ENCODE measurements at regions not wholly inside any gene's neighbourhood (a gene's known extent, or its start where the extent isn't known, plus 50 kb on each side); places are given as distances from the start of the nearest gene placed in this dataset.

- DNase-seq (ENCODE audit: low read depth), result no peak
Observed at GRCh38 chr6:142500250-142500786, 198.5 kb downstream of the ADGRG6 start.

- no peak for DNase-seq (ENCODE audit: low read depth)
Observed at GRCh38 chr6:142501795-142502194, 200.0 kb downstream of the ADGRG6 start.

- DNase-seq (ENCODE audit: low read depth), result no peak
Observed at GRCh38 chr6:142507065-142507464, 205.3 kb downstream of the ADGRG6 start.

GRCh38 chr6:142510211-142510610 is 208.4 kb downstream of the ADGRG6 start:
- no peak for DNase-seq (ENCODE audit: low read depth)

GRCh38 chr6:142518126-142518525 is 216.3 kb downstream of the ADGRG6 start:
- DNase-seq (ENCODE audit: low read depth), result no peak

GRCh38 chr6:142518761-142519160 is 217.0 kb downstream of the ADGRG6 start:
- no peak for DNase-seq (ENCODE audit: low read depth)

GRCh38 chr6:142521791-142522190 is 220.0 kb downstream of the ADGRG6 start:
- no peak for DNase-seq (ENCODE audit: low read depth)

GRCh38 chr6:142523515-142524375 is 221.9 kb downstream of the ADGRG6 start:
- no peak for DNase-seq (ENCODE audit: low read depth)

GRCh38 chr6:142530566-142530965 is 228.8 kb downstream of the ADGRG6 start:
- no peak for DNase-seq (ENCODE audit: low read depth)

- peak; percentile 35 for DNase-seq (ENCODE audit: low read depth)
Observed at GRCh38 chr6:142531727-142532126, 229.9 kb downstream of the ADGRG6 start.

GRCh38 chr6:142534076-142534475 is 232.3 kb downstream of the ADGRG6 start:
- no peak for DNase-seq (ENCODE audit: low read depth)

GRCh38 chr6:142534484-142534883 is 232.7 kb downstream of the ADGRG6 start:
- DNase-seq (ENCODE audit: low read depth), result no peak

GRCh38 chr6:142537612-142538478 is 236.0 kb downstream of the ADGRG6 start:
- DNase-seq (ENCODE audit: low read depth), result no peak

- DNase-seq (ENCODE audit: low read depth), result peak; percentile 18
Observed at GRCh38 chr6:142542704-142543233, 241.0 kb downstream of the ADGRG6 start.

- DNase-seq (ENCODE audit: low read depth), result no peak
Observed at GRCh38 chr6:142543606-142544005, 241.8 kb downstream of the ADGRG6 start.

GRCh38 chr6:142544199-142544838 is 242.5 kb downstream of the ADGRG6 start:
- DNase-seq (ENCODE audit: low read depth), result no peak

GRCh38 chr6:142545147-142545546 is 243.3 kb downstream of the ADGRG6 start:
- no peak for DNase-seq (ENCODE audit: low read depth)

GRCh38 chr6:142548566-142548965 is 246.8 kb downstream of the ADGRG6 start:
- DNase-seq (ENCODE audit: low read depth), result no peak

- DNase-seq (ENCODE audit: low read depth), result no peak
Observed at GRCh38 chr6:142550310-142551063, 248.7 kb downstream of the ADGRG6 start.

- no peak for DNase-seq (ENCODE audit: low read depth)
Observed at GRCh38 chr6:142551274-142551811, 249.5 kb downstream of the ADGRG6 start.

- no peak for DNase-seq (ENCODE audit: low read depth)
Observed at GRCh38 chr6:142558786-142559185, 257.0 kb downstream of the ADGRG6 start.

All from non-pigmented ciliary epithelial cell (primary cell).